Tibial nerve (tissue), 3 donors: ENCODE measurements at regions not wholly inside any gene's neighbourhood (a gene's known extent, or its start where the extent isn't known, plus 50 kb on each side); places are given as distances from the start of the nearest gene placed in this dataset.

ENCODE experiments used
- POLR2A ChIP-seq, 2 donors: fragments of 450-650 bp; IDR thresholded peaks; one replicate each; pipeline ENCODE4 v1.6.1; 2017; ENCODE audit warnings: antibody characterized with exemption in 2 of 2, mild to moderate bottlenecking in 2 of 2, moderate library complexity in 2 of 2
- TF ChIP-seq, protein P1 (sequence below), 5 experiments: fragments of 200-600 bp in 3 of 5; fragments of 450-650 bp in 2 of 5; sonication (generic) in 3 of 5; IDR thresholded peaks; one replicate each; pipeline ENCODE4 v1.5.1; 2016 to 2019; ENCODE audit warnings: antibody characterized with exemption in 5 of 5, mild to moderate bottlenecking in 3 of 5, moderate library complexity in 2 of 5

DNA sequence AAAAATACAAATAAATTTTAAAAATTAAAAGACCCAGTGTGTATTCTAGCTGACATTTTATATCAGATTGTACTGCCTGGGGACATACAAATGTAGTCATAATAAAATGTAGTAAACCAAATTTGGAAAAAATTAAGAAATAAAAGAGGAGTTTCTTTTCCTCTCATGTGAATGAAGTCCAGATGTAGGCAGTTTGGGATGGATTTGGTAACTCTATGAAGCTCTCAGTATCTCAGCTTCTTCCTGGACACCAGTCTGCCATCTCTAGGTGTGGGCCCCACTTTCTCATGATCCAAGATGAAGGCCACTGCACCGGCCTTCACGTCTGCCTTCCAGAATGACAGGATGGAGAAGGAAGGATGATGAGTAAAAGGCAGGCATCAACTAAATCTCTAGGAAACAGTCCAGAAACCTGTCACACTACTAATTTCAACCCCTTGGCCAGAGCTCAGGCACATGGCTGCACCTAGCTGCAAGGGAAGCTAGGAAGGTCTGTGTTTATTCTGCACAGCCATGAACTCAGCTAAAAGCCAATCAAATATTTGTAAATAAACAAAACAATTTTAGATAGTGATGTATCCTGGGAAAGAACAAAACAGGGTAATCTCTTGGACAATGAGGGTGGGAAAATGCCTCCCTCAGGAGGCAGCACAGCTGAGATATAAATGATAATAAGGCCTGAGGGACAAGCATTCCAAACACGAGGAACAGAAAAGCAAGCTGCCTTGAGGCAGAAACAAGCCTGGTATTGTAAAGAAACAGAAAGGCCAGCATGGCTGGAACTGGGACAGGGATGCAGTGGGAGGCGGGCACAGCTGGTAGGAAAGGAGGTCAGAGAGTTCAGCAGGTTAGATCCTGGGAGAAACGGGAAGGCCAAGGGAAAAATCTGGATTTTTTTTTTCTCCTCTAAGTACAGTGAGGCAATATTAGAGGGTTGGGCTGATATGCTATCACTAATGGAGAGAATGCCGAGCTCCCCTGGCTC lies 88.5 kb upstream of the PTPN1 start:
- TF ChIP-seq, protein P1, sequence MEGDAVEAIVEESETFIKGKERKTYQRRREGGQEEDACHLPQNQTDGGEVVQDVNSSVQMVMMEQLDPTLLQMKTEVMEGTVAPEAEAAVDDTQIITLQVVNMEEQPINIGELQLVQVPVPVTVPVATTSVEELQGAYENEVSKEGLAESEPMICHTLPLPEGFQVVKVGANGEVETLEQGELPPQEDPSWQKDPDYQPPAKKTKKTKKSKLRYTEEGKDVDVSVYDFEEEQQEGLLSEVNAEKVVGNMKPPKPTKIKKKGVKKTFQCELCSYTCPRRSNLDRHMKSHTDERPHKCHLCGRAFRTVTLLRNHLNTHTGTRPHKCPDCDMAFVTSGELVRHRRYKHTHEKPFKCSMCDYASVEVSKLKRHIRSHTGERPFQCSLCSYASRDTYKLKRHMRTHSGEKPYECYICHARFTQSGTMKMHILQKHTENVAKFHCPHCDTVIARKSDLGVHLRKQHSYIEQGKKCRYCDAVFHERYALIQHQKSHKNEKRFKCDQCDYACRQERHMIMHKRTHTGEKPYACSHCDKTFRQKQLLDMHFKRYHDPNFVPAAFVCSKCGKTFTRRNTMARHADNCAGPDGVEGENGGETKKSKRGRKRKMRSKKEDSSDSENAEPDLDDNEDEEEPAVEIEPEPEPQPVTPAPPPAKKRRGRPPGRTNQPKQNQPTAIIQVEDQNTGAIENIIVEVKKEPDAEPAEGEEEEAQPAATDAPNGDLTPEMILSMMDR (IDR thresholded peaks at IDR 0.05), result no peak
- no peak for TF ChIP-seq POLR2A (IDR thresholded peaks at IDR 0.05)
